GM19035 (cell line): ENCODE measurements at regions not wholly inside any gene's neighbourhood (a gene's known extent, or its start where the extent isn't known, plus 50 kb on each side); places are given as distances from the start of the nearest gene placed in this dataset.
"Not testable (repeated sequence)": the region's sequence is repeated elsewhere in the genome, so short reads cannot be mapped to it uniquely, and the experiment has no call there.

Experiments
- ATAC-seq: cut with Tn5 transposase; IDR thresholded peaks from one replicate; pipeline ENCODE4 v1.9.1; 2021; ENCODE audit not compliant: unreplicated experiment

GRCh38 chr5:32842813-32843530 is 131.9 kb downstream of the NPR3 start:
- no peak for ATAC-seq

- ATAC-seq = no peak
Measured at GRCh38 chr5:32843531-32843895, 132.4 kb downstream of the NPR3 start.

GRCh38 chr5:32845171-32845570 is 134.1 kb downstream of the NPR3 start:
- ATAC-seq = no peak

- no peak for ATAC-seq
Measured at GRCh38 chr5:32848120-32848519, 137.0 kb downstream of the NPR3 start.

- no peak for ATAC-seq
Measured at GRCh38 chr5:32848681-32849080, 137.6 kb downstream of the NPR3 start.

GRCh38 chr5:32850817-32851496 is 139.8 kb downstream of the NPR3 start:
- ATAC-seq = no peak

- ATAC-seq = no peak
Measured at GRCh38 chr5:32851559-32852173, 140.5 kb downstream of the NPR3 start.

GRCh38 chr5:32852535-32852934 is 141.4 kb downstream of the NPR3 start:
- no peak for ATAC-seq

GRCh38 chr5:32852976-32853375 is 141.9 kb downstream of the NPR3 start:
- no peak for ATAC-seq

- ATAC-seq = no peak
Measured at GRCh38 chr5:32854473-32854872, 143.4 kb downstream of the NPR3 start.

GRCh38 chr5:32859211-32859641 is 148.1 kb downstream of the NPR3 start:
- ATAC-seq = no peak

- no peak for ATAC-seq
Measured at GRCh38 chr5:32865475-32865874, 154.4 kb downstream of the NPR3 start.

- no peak for ATAC-seq
Measured at GRCh38 chr5:32866138-32866537, 155.0 kb downstream of the NPR3 start.

- ATAC-seq = no peak
Measured at GRCh38 chr5:32869216-32869615, 158.1 kb downstream of the NPR3 start.

GRCh38 chr5:32876791-32877190 is 165.7 kb downstream of the NPR3 start:
- no peak for ATAC-seq

GRCh38 chr5:32879364-32879763 is 168.2 kb downstream of the NPR3 start:
- ATAC-seq = not testable (repeated sequence)

GRCh38 chr5:32880796-32881195 is 169.7 kb downstream of the NPR3 start:
- no peak for ATAC-seq

- ATAC-seq = no peak
Measured at GRCh38 chr5:32887390-32887789, 176.3 kb downstream of the NPR3 start.

GRCh38 chr5:32889078-32889477 is 178.0 kb downstream of the NPR3 start:
- ATAC-seq = no peak

- no peak for ATAC-seq
Measured at GRCh38 chr5:32903613-32904012, 192.5 kb downstream of the NPR3 start.

- no peak for ATAC-seq
Measured at GRCh38 chr5:32908641-32909040, 197.5 kb downstream of the NPR3 start.

- no peak for ATAC-seq
Measured at GRCh38 chr5:32909207-32909606, 198.1 kb downstream of the NPR3 start.
